ENCODE measurements at regions not wholly inside any gene's neighbourhood (a gene's known extent, or its start where the extent isn't known, plus 50 kb on each side); places are given as distances from the start of the nearest gene placed in this dataset.

DNA sequence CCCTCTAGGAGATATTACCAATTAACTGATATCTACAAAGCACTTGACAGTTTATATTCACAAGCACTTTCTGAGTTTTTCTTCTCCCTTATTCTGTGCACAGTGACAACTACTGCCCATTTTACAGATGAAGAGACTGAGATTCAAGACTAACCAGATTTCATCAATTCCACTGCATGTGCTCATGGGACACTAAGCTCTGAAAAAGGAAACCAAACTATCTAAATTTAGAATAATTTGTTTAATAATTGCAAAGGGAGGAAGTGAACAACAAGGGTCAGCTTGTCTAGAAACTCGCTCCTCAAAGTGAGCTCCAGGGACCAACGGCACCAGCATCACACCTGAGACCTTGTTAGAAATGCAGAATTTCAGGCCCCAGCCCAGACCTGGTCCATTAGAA is 50.8 kb upstream of the MYLIP start:
- DNase-seq (ENCODE audit: low read depth in 1 of 2, low spot score in 1 of 2), result no peak

- DNase-seq (ENCODE audit: low read depth in 1 of 2, low spot score in 1 of 2), result no peak
Observed at GRCh38 chr6:16069671-16070070, 59.2 kb upstream of the MYLIP start.

GRCh38 chr6:16069222-16069621 is 59.7 kb upstream of the MYLIP start:
- no peak for DNase-seq (ENCODE audit: low read depth in 1 of 2, low spot score in 1 of 2)

GRCh38 chr6:16067568-16067967 is 61.3 kb upstream of the MYLIP start:
- no peak for DNase-seq (ENCODE audit: low read depth in 1 of 2, low spot score in 1 of 2)

GRCh38 chr6:16064671-16065072 is 64.2 kb upstream of the MYLIP start:
- DNase-seq (ENCODE audit: low read depth in 1 of 2, low spot score in 1 of 2), result no peak

GRCh38 chr6:16063580-16063979 is 65.3 kb upstream of the MYLIP start:
- DNase-seq (ENCODE audit: low read depth in 1 of 2, low spot score in 1 of 2), result no peak

DNA sequence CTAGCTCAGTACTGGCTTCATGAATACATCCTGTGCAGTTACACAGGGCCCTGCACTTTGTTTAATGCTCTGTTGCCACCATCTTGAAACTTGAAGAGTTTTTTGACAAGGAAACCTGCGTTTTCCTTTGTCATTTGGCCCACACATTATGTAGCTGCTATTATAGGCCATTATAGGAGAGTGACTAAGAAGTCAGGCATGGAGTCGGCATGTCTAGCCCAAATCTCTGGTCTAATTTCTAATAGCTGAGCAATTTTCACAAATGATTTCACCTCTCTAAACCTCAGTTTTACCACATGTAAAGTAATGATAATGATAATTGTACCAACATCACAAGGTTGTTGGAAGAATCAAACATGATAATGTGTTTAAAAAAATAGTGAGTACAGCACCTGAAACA is 67.1 kb upstream of the MYLIP start:
- no peak for DNase-seq (ENCODE audit: low read depth in 1 of 2, low spot score in 1 of 2)

GRCh38 chr6:16060039-16060438 is 68.8 kb upstream of the MYLIP start:
- DNase-seq (ENCODE audit: low read depth in 1 of 2, low spot score in 1 of 2), result no peak

GRCh38 chr6:16059496-16059895 is 69.4 kb upstream of the MYLIP start:
- no peak for DNase-seq (ENCODE audit: low read depth in 1 of 2, low spot score in 1 of 2)

GRCh38 chr6:16058929-16059345 is 69.9 kb upstream of the MYLIP start:
- no peak for DNase-seq (ENCODE audit: low read depth in 1 of 2, low spot score in 1 of 2)

DNA sequence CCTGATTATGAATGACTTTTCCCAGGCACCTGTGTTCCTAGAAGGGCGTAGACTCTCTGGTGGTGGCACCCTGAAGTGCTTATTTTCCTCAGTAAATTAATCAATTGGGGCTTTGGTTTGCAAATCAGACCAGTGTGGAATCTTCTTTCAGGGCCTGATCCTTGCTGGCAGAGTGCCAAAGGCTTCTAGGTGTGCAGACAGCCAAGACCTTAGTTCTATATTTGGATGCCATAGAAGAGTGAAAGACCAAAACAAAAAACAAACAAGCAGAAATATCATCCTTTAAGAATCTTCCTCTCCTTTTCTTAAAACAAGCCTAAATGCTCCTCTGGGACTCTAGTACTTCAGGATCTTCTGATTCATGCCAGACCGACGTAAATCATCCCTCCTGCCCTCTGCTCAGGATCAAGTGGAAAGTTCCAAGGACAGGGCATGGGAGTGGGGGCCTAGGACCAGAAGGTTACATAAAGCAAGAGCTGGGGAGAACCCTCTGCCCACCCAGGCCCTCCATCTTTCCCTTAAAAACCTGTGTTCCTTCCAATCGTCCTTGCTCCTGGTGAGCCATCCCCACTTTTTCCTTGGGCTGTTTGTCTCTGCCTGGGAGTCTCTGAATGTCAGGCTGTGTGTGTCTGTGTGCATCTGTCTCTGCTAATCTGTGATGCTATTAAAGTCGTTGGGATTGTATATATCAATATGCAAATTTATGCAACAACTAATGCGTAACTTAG is 70.5 kb upstream of the MYLIP start:
- DNase-seq (ENCODE audit: low read depth in 1 of 2, low spot score in 1 of 2), result no peak

DNA sequence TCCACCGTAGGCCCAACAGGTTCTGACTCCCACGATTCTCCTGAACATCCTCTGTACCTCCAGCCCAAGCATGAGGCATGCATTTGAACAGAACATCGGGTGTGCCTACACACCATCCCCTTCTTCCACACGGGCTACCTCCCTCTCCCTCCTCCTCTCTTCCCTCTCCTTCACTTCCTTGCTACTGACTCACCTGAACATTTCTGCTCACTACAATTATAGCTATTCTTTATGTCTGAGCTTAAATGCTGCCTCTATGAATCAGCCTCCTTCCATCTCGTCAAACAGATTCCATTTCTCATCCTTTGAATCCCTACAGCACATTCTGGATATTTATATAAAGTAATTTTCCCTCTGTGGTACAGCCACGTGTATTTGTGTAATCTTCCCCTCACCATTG is 71.4 kb upstream of the MYLIP start:
- DNase-seq (ENCODE audit: low read depth in 1 of 2, low spot score in 1 of 2), result no peak

DNA sequence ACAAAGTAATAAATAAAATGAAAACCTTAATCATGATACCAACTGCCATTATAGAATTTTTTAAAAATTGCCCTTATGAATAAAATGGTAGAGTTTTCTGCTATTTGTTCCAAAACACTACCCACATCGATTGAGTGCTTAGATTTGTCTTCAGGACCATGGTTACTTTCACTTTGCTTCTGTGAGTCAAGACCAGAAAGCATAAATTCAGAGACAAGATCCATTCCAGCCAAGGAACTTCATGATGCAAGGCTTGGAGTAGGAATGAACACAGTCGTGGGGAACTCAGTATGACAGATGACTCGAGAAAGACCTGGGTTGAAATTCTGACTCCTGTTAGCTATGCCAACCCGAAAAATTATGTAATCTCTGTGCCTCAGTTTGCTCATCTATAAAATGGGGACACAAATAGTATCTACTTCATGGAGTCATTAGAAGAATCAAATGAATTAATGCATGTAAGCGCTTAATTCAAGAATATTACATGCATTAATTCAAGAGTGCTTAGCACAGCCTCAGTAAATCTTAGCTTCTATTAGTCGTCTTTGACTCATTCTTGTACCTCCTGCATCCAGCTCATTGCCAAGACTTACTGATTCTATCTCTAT is 72.5 kb upstream of the MYLIP start:
- DNase-seq (ENCODE audit: low read depth in 1 of 2, low spot score in 1 of 2), result no peak

GRCh38 chr6:16055852-16056251 is 73.0 kb upstream of the MYLIP start:
- no peak for DNase-seq (ENCODE audit: low read depth in 1 of 2, low spot score in 1 of 2)

DNA sequence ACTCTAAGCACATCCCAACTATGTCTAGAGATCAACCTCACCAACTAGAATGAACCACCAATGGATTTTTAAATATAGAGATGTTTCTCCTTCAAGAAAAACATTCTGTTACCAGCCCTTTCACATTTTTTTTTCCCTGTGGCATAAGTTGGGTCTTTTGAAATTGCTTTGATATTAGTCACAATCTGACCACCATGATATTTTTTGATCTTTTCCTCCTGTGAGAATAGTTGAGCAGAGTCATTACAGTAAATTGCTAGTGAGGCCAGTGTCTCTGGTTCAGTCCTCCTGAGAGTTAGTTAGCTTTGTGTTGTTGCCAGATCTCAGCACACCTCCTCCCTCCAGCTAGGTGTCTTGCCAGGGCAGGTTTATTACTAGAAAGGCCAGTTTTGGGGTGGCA is 79.7 kb upstream of the MYLIP start:
- no peak for DNase-seq (ENCODE audit: low read depth in 1 of 2, low spot score in 1 of 2)

GRCh38 chr6:16048221-16048620 is 80.7 kb upstream of the MYLIP start:
- DNase-seq (ENCODE audit: low read depth in 1 of 2, low spot score in 1 of 2), result no peak

GRCh38 chr6:16047435-16047990 is 81.4 kb upstream of the MYLIP start:
- DNase-seq (ENCODE audit: low read depth in 1 of 2, low spot score in 1 of 2), result no peak

GRCh38 chr6:16045238-16045637 is 83.6 kb upstream of the MYLIP start:
- DNase-seq (ENCODE audit: low read depth in 1 of 2, low spot score in 1 of 2), result no peak

DNA sequence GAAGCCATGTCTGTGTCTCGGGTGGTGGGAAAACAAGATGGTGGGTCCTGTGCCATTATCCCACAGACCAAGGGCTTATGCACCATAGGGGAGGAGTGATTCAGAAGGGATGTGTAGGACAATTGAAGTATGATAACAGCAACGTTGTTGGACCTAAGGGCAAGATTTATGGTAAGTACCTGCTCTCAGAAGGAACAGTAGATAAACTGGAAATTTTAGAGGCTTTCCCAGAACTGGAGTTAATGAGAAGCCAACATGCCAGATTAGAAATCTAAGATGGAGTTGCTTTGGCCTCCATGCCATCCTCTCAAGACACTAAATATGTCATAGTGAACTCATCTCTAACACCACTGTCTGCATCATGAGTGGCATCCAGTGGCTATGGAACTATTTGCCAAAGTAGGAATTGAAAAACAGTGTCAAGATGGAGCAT is 84.7 kb upstream of the MYLIP start:
- DNase-seq (ENCODE audit: low read depth in 1 of 2, low spot score in 1 of 2), result no peak

DNA sequence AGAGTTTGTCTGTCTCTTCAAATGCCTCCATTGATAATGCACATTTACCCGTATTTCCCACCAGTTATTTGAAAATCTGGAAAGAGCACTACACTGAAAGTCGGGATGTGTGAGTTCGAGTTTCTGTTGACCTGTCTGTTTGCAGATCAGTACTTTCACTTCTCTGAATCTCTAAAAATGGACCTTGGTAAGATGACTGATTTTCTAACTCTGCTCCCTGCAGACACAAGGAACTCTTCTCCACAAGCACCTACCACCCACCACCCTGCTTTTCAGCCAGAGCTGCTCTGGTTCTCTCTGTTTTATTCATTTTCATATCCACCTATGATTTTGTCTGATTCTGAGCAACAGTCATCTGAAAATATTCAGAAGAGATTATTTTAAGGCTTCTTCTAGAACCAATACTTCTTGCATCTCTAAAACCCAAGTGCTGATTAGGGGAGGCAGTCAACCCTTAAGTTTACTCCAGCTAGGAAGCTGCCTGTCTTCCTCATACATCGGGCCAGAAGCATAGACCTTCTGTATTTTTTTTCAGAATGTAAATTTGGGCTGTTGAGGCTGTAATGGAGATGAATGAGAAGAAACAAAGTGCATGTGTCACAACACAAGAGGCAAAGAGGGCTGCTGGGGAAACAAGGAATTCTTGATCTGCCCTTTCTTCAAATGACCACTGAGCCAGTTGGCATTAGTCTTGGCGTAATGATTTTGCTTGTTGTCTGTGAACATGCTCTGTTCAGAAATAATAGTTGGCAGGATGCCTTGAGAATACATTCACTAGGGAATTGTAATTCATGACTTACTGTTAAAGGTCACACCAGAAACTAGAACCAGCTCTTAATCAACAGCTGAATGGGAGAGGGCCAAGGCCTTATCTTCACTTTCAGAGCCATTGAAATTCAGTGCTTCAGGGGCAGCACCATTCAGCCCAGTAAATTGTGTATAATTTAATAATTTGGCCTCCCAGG is 85.4 kb upstream of the MYLIP start:
- DNase-seq (ENCODE audit: low read depth in 1 of 2, low spot score in 1 of 2), result no peak

GRCh38 chr6:16042751-16043150 is 86.1 kb upstream of the MYLIP start:
- DNase-seq (ENCODE audit: low read depth in 1 of 2, low spot score in 1 of 2), result no peak

DNA sequence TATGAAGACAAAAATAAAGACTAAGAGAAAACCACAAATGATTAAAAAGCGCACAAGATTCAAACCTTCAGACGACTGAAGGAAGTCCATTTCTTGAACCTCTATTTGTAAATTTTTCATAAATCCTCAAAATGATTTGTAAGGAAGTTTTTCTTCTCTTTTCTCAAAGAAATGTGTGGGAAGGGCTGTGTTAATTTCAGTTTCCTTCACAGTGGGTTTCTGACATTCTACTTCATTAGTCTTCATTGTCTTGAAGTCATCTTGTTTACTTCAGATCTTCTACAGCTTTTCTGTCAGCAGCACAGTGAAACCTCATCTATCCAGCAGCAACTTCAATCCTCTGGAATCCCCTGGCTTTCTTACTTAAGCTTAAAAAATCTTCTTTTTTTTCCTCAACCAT is 87.6 kb upstream of the MYLIP start:
- DNase-seq (ENCODE audit: low read depth in 1 of 2, low spot score in 1 of 2), result no peak
